ENCODE measurements at regions not wholly inside any gene's neighbourhood (a gene's known extent, or its start where the extent isn't known, plus 50 kb on each side); places are given as distances from the start of the nearest gene placed in this dataset.

DNA sequence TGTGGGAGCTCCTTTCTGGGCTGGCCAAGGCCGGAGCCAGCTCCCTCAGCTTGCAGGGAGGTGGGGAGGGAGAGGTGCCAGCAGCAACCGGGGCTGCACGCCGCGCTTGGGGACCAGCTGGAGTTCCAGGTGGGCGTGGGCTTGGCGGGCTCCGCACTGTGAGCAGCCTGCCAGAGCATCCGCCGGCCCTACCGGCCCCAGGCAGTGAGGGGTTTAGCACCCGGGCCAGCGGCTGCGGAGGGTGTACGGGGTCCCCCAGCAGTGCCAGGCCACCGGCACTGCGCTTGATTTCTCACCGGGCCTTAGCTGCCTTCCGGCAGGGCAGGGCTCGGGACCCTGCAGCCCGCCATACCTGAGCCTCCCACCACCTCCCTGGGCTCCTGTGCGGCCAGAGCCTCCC lies 651.0 kb upstream of the ARPP21 start:
- H3K4me3 ChIP-seq (ENCODE audit: control insufficient read depth in 2 of 3, extremely low read depth in 1 of 3, insufficient read depth in 2 of 3, low read depth in 1 of 3, low read length in 3 of 3) = no peak overlapping the region
- no peak overlapping the region for H3K27ac ChIP-seq (ENCODE audit: control insufficient read depth, insufficient read depth, low read length)
- FAIRE-seq = no peak
- H3K27me3 ChIP-seq (ENCODE audit: control insufficient read depth, extremely low read depth, insufficient read depth, low read length) = no peaks in the 10 kb centered on the region
- TF ChIP-seq EZH2 (IDR thresholded peaks at IDR 0.05; ENCODE audit: low read length) = no peak
- TF ChIP-seq, protein P1, sequence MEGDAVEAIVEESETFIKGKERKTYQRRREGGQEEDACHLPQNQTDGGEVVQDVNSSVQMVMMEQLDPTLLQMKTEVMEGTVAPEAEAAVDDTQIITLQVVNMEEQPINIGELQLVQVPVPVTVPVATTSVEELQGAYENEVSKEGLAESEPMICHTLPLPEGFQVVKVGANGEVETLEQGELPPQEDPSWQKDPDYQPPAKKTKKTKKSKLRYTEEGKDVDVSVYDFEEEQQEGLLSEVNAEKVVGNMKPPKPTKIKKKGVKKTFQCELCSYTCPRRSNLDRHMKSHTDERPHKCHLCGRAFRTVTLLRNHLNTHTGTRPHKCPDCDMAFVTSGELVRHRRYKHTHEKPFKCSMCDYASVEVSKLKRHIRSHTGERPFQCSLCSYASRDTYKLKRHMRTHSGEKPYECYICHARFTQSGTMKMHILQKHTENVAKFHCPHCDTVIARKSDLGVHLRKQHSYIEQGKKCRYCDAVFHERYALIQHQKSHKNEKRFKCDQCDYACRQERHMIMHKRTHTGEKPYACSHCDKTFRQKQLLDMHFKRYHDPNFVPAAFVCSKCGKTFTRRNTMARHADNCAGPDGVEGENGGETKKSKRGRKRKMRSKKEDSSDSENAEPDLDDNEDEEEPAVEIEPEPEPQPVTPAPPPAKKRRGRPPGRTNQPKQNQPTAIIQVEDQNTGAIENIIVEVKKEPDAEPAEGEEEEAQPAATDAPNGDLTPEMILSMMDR (optimal IDR thresholded peaks at IDR 0.05 in 1 of 3, IDR thresholded peaks at IDR 0.05 in 1 of 3, conservative IDR thresholded peaks at IDR 0.05 in 1 of 3; ENCODE audit: extremely low read depth in 1 of 3, insufficient read depth in 2 of 3, low read length in 3 of 3) = no peak
- no peaks in the 10 kb centered on the region for H3K9me3 ChIP-seq (ENCODE audit: control insufficient read depth, low read depth, low read length)
- no peak overlapping the region for H3K9ac ChIP-seq (ENCODE audit: control insufficient read depth, extremely low read depth, insufficient read depth, low read length)
- dilution Hi-C loops (cut with MboI; ENCODE audit: extremely low pct_ligation_motif_present, low sequenced_read_pairs) = no loop called here
- no peaks in the 10 kb centered on the region for H3K4me1 ChIP-seq (ENCODE audit: control insufficient read depth, extremely low read depth, insufficient read depth, low read length)
- no peaks in the 10 kb centered on the region for H4K20me1 ChIP-seq (ENCODE audit: control insufficient read depth, extremely low read depth, insufficient read depth, low read length)
- no peaks in the 10 kb centered on the region for H3K79me2 ChIP-seq (ENCODE audit: control insufficient read depth, insufficient read depth, low read length)
- H2AFZ ChIP-seq (ENCODE audit: control insufficient read depth, low read length) = no peak overlapping the region
- no peak for DNase-seq (ENCODE audit: low read depth, low spot score)
- no peaks in the 10 kb centered on the region for H3K9me1 ChIP-seq (ENCODE audit: control insufficient read depth, extremely low read depth, insufficient read depth, low read length)
- no peaks in the 10 kb centered on the region for H3K36me3 ChIP-seq (ENCODE audit: control insufficient read depth in 2 of 2, extremely low read depth in 1 of 2, insufficient read depth in 2 of 2, low read length in 2 of 2)
- no peak overlapping the region for H3K4me2 ChIP-seq (ENCODE audit: control insufficient read depth, extremely low read depth, insufficient read depth, low read depth, low read length)

DNA sequence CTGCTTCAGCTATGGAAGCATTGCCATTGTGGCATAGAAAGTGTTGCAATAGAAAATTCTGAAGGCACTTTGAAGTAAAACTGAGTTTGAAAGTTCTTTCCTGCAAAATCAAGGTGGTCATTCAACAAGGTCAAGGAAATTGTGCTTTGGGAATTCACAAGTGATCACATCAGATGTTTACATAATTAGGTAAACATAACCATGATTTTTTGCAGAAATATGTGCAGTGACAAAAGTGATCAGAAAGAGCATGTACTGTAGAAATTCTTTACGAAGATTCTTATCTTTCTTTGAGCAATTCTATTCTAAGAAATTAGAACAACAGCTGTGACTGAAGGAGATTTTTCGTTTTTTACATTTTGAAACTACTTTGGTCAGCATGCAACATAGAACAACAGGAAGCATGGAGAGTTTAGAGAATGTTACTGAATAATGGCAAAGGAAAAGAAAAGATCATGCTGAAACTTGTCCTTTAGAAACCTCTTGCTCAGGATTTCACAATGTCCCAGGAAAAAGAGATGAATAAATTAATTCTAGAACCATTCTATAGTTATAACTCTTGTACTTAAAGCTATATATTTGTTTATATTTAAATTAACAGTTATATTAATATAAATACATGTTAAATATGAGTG lies 643.4 kb upstream of the ARPP21 start:
- dilution Hi-C loops (cut with MboI; ENCODE audit: extremely low pct_ligation_motif_present, low sequenced_read_pairs) = no loop called here

More for the DNA sequence above, 643.4 kb upstream of the ARPP21 start:
- DNase-seq (ENCODE audit: low read depth, low spot score) (no peak), FAIRE-seq (no peak)
- Histone ChIP-seq H3K36me3 (ENCODE audit: control insufficient read depth in 2 of 2, extremely low read depth in 1 of 2, insufficient read depth in 2 of 2, low read length in 2 of 2) (no peaks in the 10 kb centered on the region), H3K4me1 (ENCODE audit: control insufficient read depth, extremely low read depth, insufficient read depth, low read length) (no peaks in the 10 kb centered on the region), H2AFZ (ENCODE audit: control insufficient read depth, low read length) (no peak overlapping the region), H3K27ac (ENCODE audit: control insufficient read depth, insufficient read depth, low read length) (no peak overlapping the region), H3K9me3 (ENCODE audit: control insufficient read depth, low read depth, low read length) (no peaks in the 10 kb centered on the region), H3K9ac (ENCODE audit: control insufficient read depth, extremely low read depth, insufficient read depth, low read length) (no peak overlapping the region), H3K27me3 (ENCODE audit: control insufficient read depth, extremely low read depth, insufficient read depth, low read length) (no peaks in the 10 kb centered on the region), H4K20me1 (ENCODE audit: control insufficient read depth, extremely low read depth, insufficient read depth, low read length) (no peaks in the 10 kb centered on the region), H3K79me2 (ENCODE audit: control insufficient read depth, insufficient read depth, low read length) (no peaks in the 10 kb centered on the region), H3K4me3 (ENCODE audit: control insufficient read depth in 2 of 3, extremely low read depth in 1 of 3, insufficient read depth in 2 of 3, low read depth in 1 of 3, low read length in 3 of 3) (no peak overlapping the region), H3K4me2 (ENCODE audit: control insufficient read depth, extremely low read depth, insufficient read depth, low read depth, low read length) (no peak overlapping the region), H3K9me1 (ENCODE audit: control insufficient read depth, extremely low read depth, insufficient read depth, low read length) (no peaks in the 10 kb centered on the region)
- TF ChIP-seq EZH2 (IDR thresholded peaks at IDR 0.05; ENCODE audit: low read length) = no peak
- TF ChIP-seq, protein P1 (optimal IDR thresholded peaks at IDR 0.05 in 1 of 3, IDR thresholded peaks at IDR 0.05 in 1 of 3, conservative IDR thresholded peaks at IDR 0.05 in 1 of 3; ENCODE audit: extremely low read depth in 1 of 3, insufficient read depth in 2 of 3, low read length in 3 of 3) = no peak

All from keratinocyte (primary cell).